ENCODE measurements at regions not wholly inside any gene's neighbourhood (a gene's known extent, or its start where the extent isn't known, plus 50 kb on each side); places are given as distances from the start of the nearest gene placed in this dataset.
"Not testable (repeated sequence)": the region's sequence is repeated elsewhere in the genome, so short reads cannot be mapped to it uniquely, and the experiment has no call there.

GRCh38 chr9:135173066-135173465 is 85.6 kb downstream of the OLFM1 start:
- no peaks in the 10 kb centered on the region for H3K4me1 Mint-ChIP-seq (ENCODE audit: low read depth)
- H3K4me3 Mint-ChIP-seq = no peak overlapping the region
- H3K27me3 Mint-ChIP-seq (ENCODE audit: low read depth) = no peaks in the 10 kb centered on the region
- no peaks in the 10 kb centered on the region for H3K9me3 Mint-ChIP-seq
- no peak overlapping the region for H3K27ac Mint-ChIP-seq
- no peaks in the 10 kb centered on the region for H3K36me3 Mint-ChIP-seq (ENCODE audit: low read depth)

GRCh38 chr9:135174248-135174647 is 86.8 kb downstream of the OLFM1 start:
- Mint-ChIP-seq H3K27ac (no peak overlapping the region), H3K27me3 (ENCODE audit: low read depth) (no peaks in the 10 kb centered on the region), H3K4me1 (ENCODE audit: low read depth) (no peaks in the 10 kb centered on the region), H3K4me3 (no peak overlapping the region), H3K9me3 (no peaks in the 10 kb centered on the region), H3K36me3 (ENCODE audit: low read depth) (no peaks in the 10 kb centered on the region)

GRCh38 chr9:135174981-135175380 is 87.5 kb downstream of the OLFM1 start:
- H3K27ac Mint-ChIP-seq = no peak overlapping the region
- no peaks in the 10 kb centered on the region for H3K4me1 Mint-ChIP-seq (ENCODE audit: low read depth)
- H3K36me3 Mint-ChIP-seq (ENCODE audit: low read depth) = no peaks in the 10 kb centered on the region
- H3K27me3 Mint-ChIP-seq (ENCODE audit: low read depth) = no peaks in the 10 kb centered on the region
- H3K4me3 Mint-ChIP-seq = no peak overlapping the region
- no peaks in the 10 kb centered on the region for H3K9me3 Mint-ChIP-seq

- Mint-ChIP-seq H3K36me3 (ENCODE audit: low read depth) (no peaks in the 10 kb centered on the region), H3K4me1 (ENCODE audit: low read depth) (no peaks in the 10 kb centered on the region), H3K27me3 (ENCODE audit: low read depth) (no peaks in the 10 kb centered on the region), H3K4me3 (no peak overlapping the region), H3K27ac (no peak overlapping the region), H3K9me3 (no peaks in the 10 kb centered on the region)
Measured at GRCh38 chr9:135176284-135176683, 88.8 kb downstream of the OLFM1 start.

GRCh38 chr9:135177562-135177961 is 90.1 kb downstream of the OLFM1 start:
- not testable (repeated sequence) for H3K4me3 Mint-ChIP-seq; H3K27me3 Mint-ChIP-seq (ENCODE audit: low read depth); H3K36me3 Mint-ChIP-seq (ENCODE audit: low read depth); H3K9me3 Mint-ChIP-seq; H3K27ac Mint-ChIP-seq; H3K4me1 Mint-ChIP-seq (ENCODE audit: low read depth)

GRCh38 chr9:135178498-135178897 is 91.0 kb downstream of the OLFM1 start:
- Mint-ChIP-seq H3K9me3 (no peaks in the 10 kb centered on the region), H3K4me3 (no peak overlapping the region), H3K27me3 (ENCODE audit: low read depth) (no peaks in the 10 kb centered on the region), H3K27ac (no peak overlapping the region), H3K4me1 (ENCODE audit: low read depth) (no peaks in the 10 kb centered on the region), H3K36me3 (ENCODE audit: low read depth) (no peaks in the 10 kb centered on the region)

GRCh38 chr9:135179041-135179440 is 91.6 kb downstream of the OLFM1 start:
- Mint-ChIP-seq H3K27ac (no peak overlapping the region), H3K27me3 (ENCODE audit: low read depth) (no peaks in the 10 kb centered on the region), H3K36me3 (ENCODE audit: low read depth) (no peaks in the 10 kb centered on the region), H3K4me1 (ENCODE audit: low read depth) (no peaks in the 10 kb centered on the region), H3K4me3 (no peak overlapping the region), H3K9me3 (no peaks in the 10 kb centered on the region)

- Mint-ChIP-seq H3K27ac (no peak overlapping the region), H3K4me1 (ENCODE audit: low read depth) (no peaks in the 10 kb centered on the region), H3K36me3 (ENCODE audit: low read depth) (no peaks in the 10 kb centered on the region), H3K4me3 (no peak overlapping the region), H3K27me3 (ENCODE audit: low read depth) (no peaks in the 10 kb centered on the region), H3K9me3 (no peaks in the 10 kb centered on the region)
Measured at GRCh38 chr9:135179976-135180375, 92.5 kb downstream of the OLFM1 start.

- no peaks in the 10 kb centered on the region for H3K4me1 Mint-ChIP-seq (ENCODE audit: low read depth)
- no peaks in the 10 kb centered on the region for H3K9me3 Mint-ChIP-seq
- no peak overlapping the region for H3K4me3 Mint-ChIP-seq
- no peaks in the 10 kb centered on the region for H3K36me3 Mint-ChIP-seq (ENCODE audit: low read depth)
- H3K27ac Mint-ChIP-seq = no peak overlapping the region
- no peaks in the 10 kb centered on the region for H3K27me3 Mint-ChIP-seq (ENCODE audit: low read depth)
Measured at GRCh38 chr9:135180586-135180985, 93.1 kb downstream of the OLFM1 start.

GRCh38 chr9:135181336-135181735 is 93.9 kb downstream of the OLFM1 start:
- Mint-ChIP-seq H3K4me3 (no peak overlapping the region), H3K27ac (no peak overlapping the region), H3K27me3 (ENCODE audit: low read depth) (no peaks in the 10 kb centered on the region), H3K4me1 (ENCODE audit: low read depth) (no peaks in the 10 kb centered on the region), H3K9me3 (no peaks in the 10 kb centered on the region), H3K36me3 (ENCODE audit: low read depth) (no peaks in the 10 kb centered on the region)

GRCh38 chr9:135181841-135182240 is 94.4 kb downstream of the OLFM1 start:
- H3K27ac Mint-ChIP-seq; H3K4me1 Mint-ChIP-seq (ENCODE audit: low read depth); H3K4me3 Mint-ChIP-seq; H3K36me3 Mint-ChIP-seq (ENCODE audit: low read depth); H3K27me3 Mint-ChIP-seq (ENCODE audit: low read depth); H3K9me3 Mint-ChIP-seq: not testable (repeated sequence)

- Mint-ChIP-seq H3K4me1 (ENCODE audit: low read depth) (peaks cover 2% of the 10 kb centered on the region), H3K9me3 (no peaks in the 10 kb centered on the region), H3K36me3 (ENCODE audit: low read depth) (no peaks in the 10 kb centered on the region), H3K27me3 (ENCODE audit: low read depth) (no peaks in the 10 kb centered on the region), H3K4me3 (no peak overlapping the region), H3K27ac (no peak overlapping the region)
Measured at GRCh38 chr9:135183069-135183468, 95.6 kb downstream of the OLFM1 start.

GRCh38 chr9:135183528-135184180 is 96.2 kb downstream of the OLFM1 start:
- Mint-ChIP-seq H3K36me3 (ENCODE audit: low read depth) (no peaks in the 10 kb centered on the region), H3K27ac (no peak overlapping the region), H3K9me3 (no peaks in the 10 kb centered on the region), H3K4me3 (no peak overlapping the region), H3K4me1 (ENCODE audit: low read depth) (peaks cover 2% of the 10 kb centered on the region), H3K27me3 (ENCODE audit: low read depth) (no peaks in the 10 kb centered on the region)

GRCh38 chr9:135184181-135185053 is 96.9 kb downstream of the OLFM1 start:
- H3K27ac Mint-ChIP-seq = no peak overlapping the region
- no peaks in the 10 kb centered on the region for H3K9me3 Mint-ChIP-seq
- peaks cover 2% of the 10 kb centered on the region for H3K4me1 Mint-ChIP-seq (ENCODE audit: low read depth)
- H3K36me3 Mint-ChIP-seq (ENCODE audit: low read depth) = no peaks in the 10 kb centered on the region
- no peaks in the 10 kb centered on the region for H3K27me3 Mint-ChIP-seq (ENCODE audit: low read depth)
- no peak overlapping the region for H3K4me3 Mint-ChIP-seq

- H3K4me3 Mint-ChIP-seq = no peak overlapping the region
- H3K27me3 Mint-ChIP-seq (ENCODE audit: low read depth) = no peaks in the 10 kb centered on the region
Measured at GRCh38 chr9:135185060-135185459, 97.6 kb downstream of the OLFM1 start.

More at GRCh38 chr9:135185060-135185459, 97.6 kb downstream of the OLFM1 start:
- Mint-ChIP-seq H3K9me3 (no peaks in the 10 kb centered on the region), H3K27ac (no peak overlapping the region), H3K36me3 (ENCODE audit: low read depth) (no peaks in the 10 kb centered on the region), H3K4me1 (ENCODE audit: low read depth) (peaks cover 2% of the 10 kb centered on the region)

Measured in T-helper 1 cell treated with Interleukin-12 subunit alpha and Interleukin-12 subunit beta and Interleukin-4 antibody, amounts not matched to agents 30 μg/mL and 1 μg/mL, for 36 hours (primary cell).